ENCODE measurements at regions not wholly inside any gene's neighbourhood (a gene's known extent, or its start where the extent isn't known, plus 50 kb on each side); places are given as distances from the start of the nearest gene placed in this dataset.

- TF ChIP-seq SMC3 (IDR thresholded peaks at IDR 0.05; ENCODE audit: borderline replicate concordance, low read length), result no peak
- no peak for TF ChIP-seq CHD2 (IDR thresholded peaks at IDR 0.05; ENCODE audit: borderline replicate concordance, low read depth, low read length)
- TF ChIP-seq POLR2AphosphoS5 (IDR thresholded peaks at IDR 0.05; ENCODE audit: low read length), result no peak
- TF ChIP-seq TCF7 (IDR thresholded peaks at IDR 0.05; ENCODE audit: borderline replicate concordance), result no peak
- TF ChIP-seq RBBP5 (conservative IDR thresholded peaks at IDR 0.05), result no peak
These were observed 193.5 kb downstream of the ANXA2 start (continued) for GRCh38 chr15:60204131-60204885.

- RAD21 ChIA-PET (ENCODE audit: unreplicated experiment), result no interaction called here
- WGBS (ENCODE audit: insufficient coverage, insufficient replicate concordance, low lambda C conversion rate, missing lambda C conversion rate), result 34% methylated on average over 4 of the region's 4 CpGs
- intact Hi-C loops (cut with micrococcal nuclease; ENCODE audit: unreplicated experiment), result no loop called here
- TF ChIP-seq ESRRA (IDR thresholded peaks at IDR 0.05; ENCODE audit: low read length), result no peak
- no peak for TF ChIP-seq ASH2L (IDR thresholded peaks at IDR 0.05; ENCODE audit: borderline replicate concordance, low read depth)
- no peak for TF ChIP-seq ZBTB33 (IDR thresholded peaks at IDR 0.05)
- TF ChIP-seq SP1 (IDR thresholded peaks at IDR 0.05; ENCODE audit: low read depth, low read length), result no peak
- no peak for TF ChIP-seq GABPA (IDR thresholded peaks at IDR 0.05; ENCODE audit: low read depth)
- no peak for TF ChIP-seq KDM1A (IDR thresholded peaks at IDR 0.05; ENCODE audit: borderline replicate concordance)
- TF ChIP-seq ZSCAN29 (IDR thresholded peaks at IDR 0.05), result no peak
- no peak for TF ChIP-seq IRF3 (IDR thresholded peaks at IDR 0.05)
- no peak for TF ChIP-seq CEBPZ (IDR thresholded peaks at IDR 0.05; ENCODE audit: low read depth, low read length)
- no peak for TF ChIP-seq EGR1 (IDR thresholded peaks at IDR 0.05; ENCODE audit: borderline replicate concordance in 1 of 2, low read depth in 2 of 2, low read length in 2 of 2)
- TF ChIP-seq RBBP5 (conservative IDR thresholded peaks at IDR 0.05), result no peak
- TF ChIP-seq MEF2B (IDR thresholded peaks at IDR 0.05; ENCODE audit: partially characterized antibody, poor library complexity, severe bottlenecking), result no peak
- no peak for TF ChIP-seq E2F4 (IDR thresholded peaks at IDR 0.05; ENCODE audit: low read depth, low read length)
These were observed 189.1 kb downstream of the ANXA2 start for GRCh38 chr15:60208709-60209108.

More at GRCh38 chr15:60208709-60209108, 189.1 kb downstream of the ANXA2 start:
- in situ Hi-C loops (cut with MboI), result no loop called here
- no peak overlapping the region for H3K4me3 ChIP-seq
- H3K36me3 ChIP-seq (ENCODE audit: control insufficient read depth in 2 of 2, insufficient read depth in 2 of 2, low read length in 1 of 2), result no peaks in the 10 kb centered on the region
- SMC1A ChIA-PET (ENCODE audit: uncharacterized antibody, unreplicated experiment), result no interaction called here
- no peak overlapping the region for H2AFZ ChIP-seq (ENCODE audit: control insufficient read depth, low read depth, low read length)
- H3K4me1 ChIP-seq (ENCODE audit: control insufficient read depth, insufficient read depth, low read length), result no peaks in the 10 kb centered on the region
- no peak for ATAC-seq
- POLR2A ChIA-PET, result no interaction called here
- no peaks in the 10 kb centered on the region for H4K20me1 ChIP-seq (ENCODE audit: control insufficient read depth, insufficient read depth)
- CTCF ChIA-PET, result no interaction called here
- no peak overlapping the region for H3K27ac ChIP-seq (ENCODE audit: control insufficient read depth, insufficient read depth)
- H3K9ac ChIP-seq (ENCODE audit: control insufficient read depth, insufficient read depth, low read length), result no peak overlapping the region
- no TSS peak for BruUV-seq (replicated peaks)
- DNase-seq (ENCODE audit: low read depth, low spot score), result no peak
- H3K4me2 ChIP-seq (ENCODE audit: control insufficient read depth, insufficient read depth), result no peak overlapping the region
- no peaks in the 10 kb centered on the region for H3K79me2 ChIP-seq (ENCODE audit: control insufficient read depth, insufficient read depth, low read length)
- FAIRE-seq, result no peak
- H3K27me3 ChIP-seq (replicated peaks in 1 of 2; ENCODE audit: control insufficient read depth in 2 of 2, insufficient read depth in 2 of 2, low read length in 1 of 2), result peaks cover 0 to 2% of the 10 kb centered on the region in 2 experiments; a peak in 2 of 4 replicates
- H3K9me3 ChIP-seq (replicated peaks; ENCODE audit: control insufficient read depth, insufficient read depth, low read length), result no peaks in the 10 kb centered on the region

All from GM12878 (cell line).